Liver (tissue), 7 donors: ENCODE measurements at regions not wholly inside any gene's neighbourhood (a gene's known extent, or its start where the extent isn't known, plus 50 kb on each side); places are given as distances from the start of the nearest gene placed in this dataset.

Experiments
- DNase-seq: peaks from one replicate; pipeline ENCODE4 v3.0.0-alpha.2; 2017; ENCODE audit warnings: low spot score
- H3K27ac ChIP-seq, 2 donors: one replicate each; pipeline ENCODE4 v1.7.0; 2013; ENCODE audit warnings: inconsistent platforms in 2 of 2, low read length in 2 of 2, control low read depth in 1 of 2, low read depth in 1 of 2, mild to moderate bottlenecking in 1 of 2
- H3K27me3 ChIP-seq, 4 donors: one replicate each; pipeline versions ENCODE4 v1.6.1 to v1.7.0; 2013; ENCODE audit warnings: low read length in 3 of 4, inconsistent platforms in 1 of 4, mild to moderate bottlenecking in 1 of 4, moderate library complexity in 1 of 4; ENCODE audit not compliant: control insufficient read depth in 4 of 4, insufficient read depth in 4 of 4
- H3K36me3 ChIP-seq, 4 donors: one replicate each; pipeline versions ENCODE4 v1.6.1 to v1.7.0; 2013; ENCODE audit warnings: low read length in 3 of 4, mild to moderate bottlenecking in 3 of 4, low read depth in 1 of 4, moderate library complexity in 1 of 4; ENCODE audit not compliant: control insufficient read depth in 4 of 4, insufficient read depth in 3 of 4
- H3K4me1 ChIP-seq, 4 donors: one replicate each; pipeline versions ENCODE4 v1.6.1 to v1.7.0; 2013; ENCODE audit warnings: low read length in 3 of 4, mild to moderate bottlenecking in 3 of 4, moderate library complexity in 1 of 4; ENCODE audit not compliant: control insufficient read depth in 4 of 4, insufficient read depth in 4 of 4
- H3K4me3 ChIP-seq, 3 donors: one replicate each; pipeline versions ENCODE4 v1.6.1 to v1.7.0; 2013; ENCODE audit warnings: low read length in 3 of 3, control low read depth in 1 of 3, low read depth in 1 of 3, mild to moderate bottlenecking in 1 of 3
- H3K9ac ChIP-seq, 2 donors: one replicate each; pipeline ENCODE4 v1.7.0; 2013; ENCODE audit warnings: low read length in 2 of 2, mild to moderate bottlenecking in 2 of 2, moderate library complexity in 2 of 2, control low read depth in 1 of 2, low read depth in 1 of 2
- H3K9me3 ChIP-seq, 4 donors: one replicate each; pipeline versions ENCODE4 v1.6.1 to v1.7.0; 2013; ENCODE audit warnings: low read length in 3 of 4; ENCODE audit not compliant: control insufficient read depth in 4 of 4
- EGR1 ChIP-seq, 2 donors: IDR thresholded peaks; 2 replicates each; pipeline ENCODE4 v1.6.1; 2016 to 2018; ENCODE audit warnings: antibody characterized with exemption in 2 of 2, low read depth in 2 of 2
- FOXA1 ChIP-seq: IDR thresholded peaks from 2 replicates; pipeline ENCODE4 v1.6.1; 2016; ENCODE audit warnings: antibody characterized with exemption
- FOXA2 ChIP-seq: IDR thresholded peaks from 2 replicates; pipeline ENCODE4 v1.6.1; 2016; ENCODE audit warnings: antibody characterized with exemption
- HNF4G ChIP-seq: IDR thresholded peaks from 2 replicates; pipeline ENCODE4 v1.6.1; 2016; ENCODE audit warnings: antibody characterized with exemption
- JUND ChIP-seq, 2 donors: IDR thresholded peaks; 2 replicates each; pipeline ENCODE4 v1.6.1; 2016; ENCODE audit warnings: antibody characterized with exemption in 2 of 2
- NR2F2 ChIP-seq: IDR thresholded peaks from 2 replicates; pipeline ENCODE4 v1.6.1; 2016; ENCODE audit warnings: antibody characterized with exemption
- RAD21 ChIP-seq, 2 donors: IDR thresholded peaks; 2 replicates each; pipeline ENCODE4 v1.6.1; 2016; ENCODE audit warnings: antibody characterized with exemption in 2 of 2, mild to moderate bottlenecking in 2 of 2
- RXRA ChIP-seq, 2 donors: IDR thresholded peaks; 2 replicates each; pipeline ENCODE4 v1.6.1; 2017 to 2018; ENCODE audit warnings: antibody characterized with exemption in 2 of 2, mild to moderate bottlenecking in 1 of 2
- SP1 ChIP-seq: IDR thresholded peaks from 2 replicates; pipeline ENCODE4 v1.6.1; 2018; ENCODE audit warnings: antibody characterized with exemption, mild to moderate bottlenecking
- TAF1 ChIP-seq: conservative IDR thresholded peaks from 2 replicates; pipeline ENCODE4 v1.6.1; 2016; ENCODE audit warnings: antibody characterized with exemption, mild to moderate bottlenecking
- YY1 ChIP-seq: IDR thresholded peaks from 2 replicates; pipeline ENCODE4 v1.6.1; 2016; ENCODE audit warnings: antibody characterized with exemption, mild to moderate bottlenecking
- WGBS: extraction: QIAGEN DNeasy Blood & Tissue Kit; methylation state at CpG from one replicate; pipeline ENCODE4 v1.1.7; 2013; 5-methylcytosine and 5-hydroxymethylcytosine counted together
- TF ChIP-seq, protein P1 (sequence below): IDR thresholded peaks from 2 replicates; pipeline ENCODE4 v1.6.1; 2016; ENCODE audit warnings: antibody characterized with exemption
- TF ChIP-seq, protein P2 (sequence below): IDR thresholded peaks from 2 replicates; pipeline ENCODE4 v1.6.1; 2016; ENCODE audit warnings: antibody characterized with exemption, mild to moderate bottlenecking
- TF ChIP-seq, protein P3 (sequence below): IDR thresholded peaks from 2 replicates; pipeline ENCODE4 v1.6.1; 2016; ENCODE audit warnings: antibody characterized with exemption
- TF ChIP-seq, protein P4 (sequence below): IDR thresholded peaks from 2 replicates; pipeline ENCODE4 v1.6.1; 2016; ENCODE audit warnings: antibody characterized with exemption
- donor health status: healthy.
- donor health status: healthy.
- donor health status: healthy.
- donor health status: healthy.

DNA sequence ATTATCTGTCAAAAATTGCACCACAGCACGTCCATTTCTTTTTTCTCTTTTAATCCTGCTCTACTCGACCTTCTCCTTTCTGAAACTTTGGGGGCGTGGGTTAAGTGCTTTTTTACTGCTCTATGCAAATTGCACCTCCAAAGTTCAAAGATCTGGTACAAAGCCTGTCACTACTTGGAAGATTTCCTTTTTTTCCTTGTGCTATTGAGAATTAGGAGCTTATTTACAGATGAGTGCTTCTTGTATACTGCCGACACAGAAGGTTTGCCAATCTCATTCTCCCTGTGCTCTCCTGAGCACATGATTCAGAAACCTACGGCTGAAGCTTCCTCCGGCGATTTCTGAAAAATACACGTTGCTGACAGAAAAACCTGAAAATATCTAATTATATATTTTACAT lies 94.8 kb downstream of the TEX29 start:
- Histone ChIP-seq H3K4me3 (no peak overlapping the region), H3K27ac (no peak overlapping the region), H3K9me3 (no peaks in the 10 kb centered on the region), H3K9ac (no peak overlapping the region), H3K4me1 (no peaks in the 10 kb centered on the region), H3K36me3 (no peaks in the 10 kb centered on the region), H3K27me3 (peaks cover 0 to 5% (median 0%) of the 10 kb centered on the region in 4 donors)
- DNase-seq, result no peak
- no peak for TF ChIP-seq RXRA (IDR thresholded peaks at IDR 0.05)
- WGBS, result 65% methylated on average over 8 of the region's 8 CpGs

DNA sequence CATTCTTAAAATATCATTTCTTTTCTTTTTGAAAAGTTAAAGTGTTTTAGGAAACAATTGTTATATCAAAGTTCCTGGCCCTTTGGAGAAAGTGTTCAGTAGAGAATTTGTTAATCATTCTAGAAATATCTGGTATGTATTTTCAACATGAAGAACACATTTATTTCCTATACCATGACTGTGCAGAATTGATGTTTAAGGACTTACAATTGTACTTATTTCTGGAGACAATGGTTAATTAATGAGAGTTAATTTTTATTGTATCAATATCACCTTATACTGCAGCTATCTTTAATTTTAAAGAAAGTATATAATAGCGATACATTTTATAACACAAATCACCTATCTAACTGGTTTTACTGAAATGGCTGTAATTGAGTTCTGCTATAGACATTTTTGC lies 95.3 kb downstream of the TEX29 start:
- DNase-seq, result no peak
- Histone ChIP-seq H3K4me1 (no peaks in the 10 kb centered on the region), H3K9me3 (no peaks in the 10 kb centered on the region), H3K36me3 (no peaks in the 10 kb centered on the region), H3K4me3 (no peak overlapping the region), H3K27ac (no peak overlapping the region), H3K27me3 (peaks cover 0 to 3% (median 0%) of the 10 kb centered on the region in 4 donors), H3K9ac (no peak overlapping the region)
- TF ChIP-seq, protein P1, sequence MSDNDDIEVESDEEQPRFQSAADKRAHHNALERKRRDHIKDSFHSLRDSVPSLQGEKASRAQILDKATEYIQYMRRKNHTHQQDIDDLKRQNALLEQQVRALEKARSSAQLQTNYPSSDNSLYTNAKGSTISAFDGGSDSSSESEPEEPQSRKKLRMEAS, result no peak
- TF ChIP-seq NR2F2, result no peak
- TF ChIP-seq, protein P2, sequence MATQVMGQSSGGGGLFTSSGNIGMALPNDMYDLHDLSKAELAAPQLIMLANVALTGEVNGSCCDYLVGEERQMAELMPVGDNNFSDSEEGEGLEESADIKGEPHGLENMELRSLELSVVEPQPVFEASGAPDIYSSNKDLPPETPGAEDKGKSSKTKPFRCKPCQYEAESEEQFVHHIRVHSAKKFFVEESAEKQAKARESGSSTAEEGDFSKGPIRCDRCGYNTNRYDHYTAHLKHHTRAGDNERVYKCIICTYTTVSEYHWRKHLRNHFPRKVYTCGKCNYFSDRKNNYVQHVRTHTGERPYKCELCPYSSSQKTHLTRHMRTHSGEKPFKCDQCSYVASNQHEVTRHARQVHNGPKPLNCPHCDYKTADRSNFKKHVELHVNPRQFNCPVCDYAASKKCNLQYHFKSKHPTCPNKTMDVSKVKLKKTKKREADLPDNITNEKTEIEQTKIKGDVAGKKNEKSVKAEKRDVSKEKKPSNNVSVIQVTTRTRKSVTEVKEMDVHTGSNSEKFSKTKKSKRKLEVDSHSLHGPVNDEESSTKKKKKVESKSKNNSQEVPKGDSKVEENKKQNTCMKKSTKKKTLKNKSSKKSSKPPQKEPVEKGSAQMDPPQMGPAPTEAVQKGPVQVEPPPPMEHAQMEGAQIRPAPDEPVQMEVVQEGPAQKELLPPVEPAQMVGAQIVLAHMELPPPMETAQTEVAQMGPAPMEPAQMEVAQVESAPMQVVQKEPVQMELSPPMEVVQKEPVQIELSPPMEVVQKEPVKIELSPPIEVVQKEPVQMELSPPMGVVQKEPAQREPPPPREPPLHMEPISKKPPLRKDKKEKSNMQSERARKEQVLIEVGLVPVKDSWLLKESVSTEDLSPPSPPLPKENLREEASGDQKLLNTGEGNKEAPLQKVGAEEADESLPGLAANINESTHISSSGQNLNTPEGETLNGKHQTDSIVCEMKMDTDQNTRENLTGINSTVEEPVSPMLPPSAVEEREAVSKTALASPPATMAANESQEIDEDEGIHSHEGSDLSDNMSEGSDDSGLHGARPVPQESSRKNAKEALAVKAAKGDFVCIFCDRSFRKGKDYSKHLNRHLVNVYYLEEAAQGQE, result no peak
- no peak for TF ChIP-seq RXRA (IDR thresholded peaks at IDR 0.05)
- TF ChIP-seq JUND (IDR thresholded peaks at IDR 0.05), result no peak
- no peak for TF ChIP-seq FOXA1
- no peak for TF ChIP-seq TAF1
- TF ChIP-seq HNF4G, result no peak
- TF ChIP-seq RAD21 (IDR thresholded peaks at IDR 0.05), result no peak
- TF ChIP-seq, protein P3, sequence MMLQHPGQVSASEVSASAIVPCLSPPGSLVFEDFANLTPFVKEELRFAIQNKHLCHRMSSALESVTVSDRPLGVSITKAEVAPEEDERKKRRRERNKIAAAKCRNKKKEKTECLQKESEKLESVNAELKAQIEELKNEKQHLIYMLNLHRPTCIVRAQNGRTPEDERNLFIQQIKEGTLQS, result no peak
- no peak for TF ChIP-seq FOXA2
- TF ChIP-seq EGR1 (IDR thresholded peaks at IDR 0.05; ENCODE audit: low read depth in 2 of 2), result no peak
- no peak for TF ChIP-seq YY1
- no peak for TF ChIP-seq SP1
- TF ChIP-seq, protein P4, sequence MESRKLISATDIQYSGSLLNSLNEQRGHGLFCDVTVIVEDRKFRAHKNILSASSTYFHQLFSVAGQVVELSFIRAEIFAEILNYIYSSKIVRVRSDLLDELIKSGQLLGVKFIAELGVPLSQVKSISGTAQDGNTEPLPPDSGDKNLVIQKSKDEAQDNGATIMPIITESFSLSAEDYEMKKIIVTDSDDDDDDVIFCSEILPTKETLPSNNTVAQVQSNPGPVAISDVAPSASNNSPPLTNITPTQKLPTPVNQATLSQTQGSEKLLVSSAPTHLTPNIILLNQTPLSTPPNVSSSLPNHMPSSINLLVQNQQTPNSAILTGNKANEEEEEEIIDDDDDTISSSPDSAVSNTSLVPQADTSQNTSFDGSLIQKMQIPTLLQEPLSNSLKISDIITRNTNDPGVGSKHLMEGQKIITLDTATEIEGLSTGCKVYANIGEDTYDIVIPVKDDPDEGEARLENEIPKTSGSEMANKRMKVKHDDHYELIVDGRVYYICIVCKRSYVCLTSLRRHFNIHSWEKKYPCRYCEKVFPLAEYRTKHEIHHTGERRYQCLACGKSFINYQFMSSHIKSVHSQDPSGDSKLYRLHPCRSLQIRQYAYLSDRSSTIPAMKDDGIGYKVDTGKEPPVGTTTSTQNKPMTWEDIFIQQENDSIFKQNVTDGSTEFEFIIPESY, result no peak
- WGBS, result 88% methylated on average over 1 of the region's 1 CpG

DNA sequence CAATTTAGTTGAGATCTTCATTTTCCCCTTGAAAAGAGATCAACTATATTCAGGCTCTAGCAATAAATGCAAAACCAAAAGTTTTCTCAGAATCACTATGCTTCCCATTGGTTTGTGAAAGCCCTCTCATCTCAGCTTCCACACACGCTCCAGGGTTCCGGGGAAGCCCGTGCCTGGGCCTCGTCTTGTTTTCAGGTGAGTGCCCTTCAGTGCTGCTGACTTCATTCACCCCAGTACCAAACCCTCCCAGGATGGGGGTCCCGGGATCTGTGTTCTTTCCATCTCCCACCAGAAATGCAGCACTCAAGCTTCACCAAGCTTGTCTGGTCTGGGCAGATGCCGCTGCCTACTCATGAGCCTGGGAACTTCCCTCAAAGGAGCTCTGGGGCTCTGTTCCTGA lies 97.7 kb downstream of the TEX29 start:
- no peak for DNase-seq
- peaks cover 0 to 2% (median 0%) of the 10 kb centered on the region in 4 donors for H3K27me3 ChIP-seq
- H3K4me3 ChIP-seq, result no peak overlapping the region
- H3K9ac ChIP-seq, result no peak overlapping the region
- H3K9me3 ChIP-seq, result no peaks in the 10 kb centered on the region
- H3K27ac ChIP-seq, result no peak overlapping the region
- 87% methylated on average over 6 of the region's 6 CpGs for WGBS
- H3K4me1 ChIP-seq, result no peaks in the 10 kb centered on the region
- TF ChIP-seq RAD21 (IDR thresholded peaks at IDR 0.05), result no peak
- TF ChIP-seq JUND (IDR thresholded peaks at IDR 0.05), result no peak
- no peaks in the 10 kb centered on the region for H3K36me3 ChIP-seq
